ENCODE measurements at regions not wholly inside any gene's neighbourhood (a gene's known extent, or its start where the extent isn't known, plus 50 kb on each side); places are given as distances from the start of the nearest gene placed in this dataset.
"Not testable (repeated sequence)": the region's sequence is repeated elsewhere in the genome, so short reads cannot be mapped to it uniquely, and the experiment has no call there.

GRCh38 chr21:14890141-14890540, 174.7 kb downstream of the NRIP1 start:
- no peaks in the 10 kb centered on the region for H3K27me3 ChIP-seq
- intact Hi-C loops (cut with DNase I): no loop called here
- ATAC-seq: no peak
- no peak overlapping the region for H3K4me3 ChIP-seq
- H3K27ac ChIP-seq: no peak overlapping the region
- no peak for DNase-seq
- no peaks in the 10 kb centered on the region for H3K9me3 ChIP-seq
- no peaks in the 10 kb centered on the region for H3K4me1 ChIP-seq
- no peak for TF ChIP-seq CTCF (IDR thresholded peaks at IDR 0.05)
- H3K36me3 ChIP-seq: no peaks in the 10 kb centered on the region

GRCh38 chr21:14889080-14889810, 175.6 kb downstream of the NRIP1 start:
- intact Hi-C loops (cut with DNase I): no loop called here
- Histone ChIP-seq H3K27ac (no peak overlapping the region), H3K9me3 (no peaks in the 10 kb centered on the region), H3K36me3 (no peaks in the 10 kb centered on the region), H3K4me1 (no peaks in the 10 kb centered on the region), H3K4me3 (no peak overlapping the region), H3K27me3 (no peaks in the 10 kb centered on the region)
- TF ChIP-seq CTCF (IDR thresholded peaks at IDR 0.05): no peak
- ATAC-seq (no peak), DNase-seq (no peak)

GRCh38 chr21:14888202-14888601, 176.6 kb downstream of the NRIP1 start:
- ATAC-seq: no peak
- Histone ChIP-seq H3K36me3 (no peaks in the 10 kb centered on the region), H3K4me3 (no peak overlapping the region), H3K27me3 (no peaks in the 10 kb centered on the region), H3K4me1 (no peaks in the 10 kb centered on the region), H3K9me3 (no peaks in the 10 kb centered on the region), H3K27ac (no peak overlapping the region)
- intact Hi-C loops (cut with DNase I): no loop called here
- no peak for TF ChIP-seq CTCF (IDR thresholded peaks at IDR 0.05)
- DNase-seq: no peak

- no peaks in the 10 kb centered on the region for H3K9me3 ChIP-seq
- DNase-seq (no peak), ATAC-seq (no peak)
- H3K36me3 ChIP-seq: no peaks in the 10 kb centered on the region
- H3K27me3 ChIP-seq: no peaks in the 10 kb centered on the region
- H3K27ac ChIP-seq: no peak overlapping the region
- no peak for TF ChIP-seq CTCF (IDR thresholded peaks at IDR 0.05)
- H3K4me1 ChIP-seq: no peaks in the 10 kb centered on the region
- intact Hi-C loops (cut with DNase I): no loop called here
- H3K4me3 ChIP-seq: no peak overlapping the region
These were observed 178.8 kb downstream of the NRIP1 start for GRCh38 chr21:14886001-14886400.

- H3K9me3 ChIP-seq: no peaks in the 10 kb centered on the region
These were observed 181.4 kb downstream of the NRIP1 start for GRCh38 chr21:14883351-14883750.

GRCh38 chr21:14882545-14882944, 182.3 kb downstream of the NRIP1 start:
- H3K9me3 ChIP-seq; H3K27ac ChIP-seq; H3K36me3 ChIP-seq; H3K4me3 ChIP-seq; intact Hi-C loops (cut with DNase I); ATAC-seq; DNase-seq; H3K27me3 ChIP-seq: not testable (repeated sequence)
- H3K4me1 ChIP-seq: peaks cover 5 to 12% of the 10 kb centered on the region in 2 donors

More at GRCh38 chr21:14883351-14883750, 181.4 kb downstream of the NRIP1 start:
- Histone ChIP-seq H3K4me1 (peaks cover 5 to 6% of the 10 kb centered on the region in 2 donors), H3K27ac (no peak overlapping the region), H3K4me3 (no peak overlapping the region), H3K36me3 (no peaks in the 10 kb centered on the region), H3K27me3 (no peaks in the 10 kb centered on the region)
- DNase-seq (no peak), ATAC-seq (no peak)
- no peak for TF ChIP-seq CTCF (IDR thresholded peaks at IDR 0.05)
- intact Hi-C loops (cut with DNase I): no loop called here
